DND-41 (cell line): ENCODE measurements at regions not wholly inside any gene's neighbourhood (a gene's known extent, or its start where the extent isn't known, plus 50 kb on each side); places are given as distances from the start of the nearest gene placed in this dataset.

ENCODE experiments used
- ATAC-seq: fragments of 200-7000 bp; cut with Tn5 transposase; 3 replicates; pipeline ENCODE4 v1.9.1; 2021; ENCODE audit warnings: low read depth; ENCODE audit not compliant: insufficient read depth
- DNase-seq: peaks from one replicate; pipeline ENCODE4 v3.0.0-alpha.2; 2020
- H2AFZ ChIP-seq: 2 replicates; pipeline ENCODE4 v1.6.0; 2012; ENCODE audit warnings: low read depth, low read length
- H3K27ac ChIP-seq: 2 replicates; pipeline ENCODE4 v1.5.1; 2012; ENCODE audit warnings: low read length, inconsistent platforms
- H3K27me3 ChIP-seq: fragments of 200-600 bp; sonication (generic); 2 replicates; pipeline ENCODE4 v1.6.0; 2012; ENCODE audit warnings: low read length, mild to moderate bottlenecking, inconsistent platforms; ENCODE audit not compliant: insufficient read depth, poor library complexity
- H3K36me3 ChIP-seq: 2 replicates; pipeline ENCODE4 v1.5.1; 2012; ENCODE audit warnings: low read length, inconsistent platforms; ENCODE audit not compliant: insufficient read depth
- H3K4me1 ChIP-seq: 2 replicates; pipeline ENCODE4 v1.5.1; 2012; ENCODE audit warnings: mild to moderate bottlenecking, low read length; ENCODE audit not compliant: insufficient read depth
- H3K4me2 ChIP-seq: 2 replicates; pipeline ENCODE4 v1.6.0; 2012; ENCODE audit warnings: mild to moderate bottlenecking, moderate library complexity, low read length, inconsistent platforms; ENCODE audit not compliant: insufficient read depth
- H3K4me3 ChIP-seq, 2 experiments: fragments of 200-600 bp in 1 of 2; shearing (Covaris generic) in 1 of 2; 2 replicates each; pipeline ENCODE4 v1.5.1; 2012 to 2016; ENCODE audit warnings: inconsistent platforms in 2 of 2, low read length in 2 of 2, mild to moderate bottlenecking in 2 of 2, low read depth in 1 of 2, moderate library complexity in 1 of 2
- H3K79me2 ChIP-seq: 2 replicates; pipeline ENCODE4 v1.6.0; 2012; ENCODE audit warnings: low read length, inconsistent platforms; ENCODE audit not compliant: insufficient read depth
- H3K9ac ChIP-seq: 2 replicates; pipeline ENCODE4 v1.6.0; 2012; ENCODE audit warnings: low read depth, mild to moderate bottlenecking, inconsistent platforms, low read length, moderate library complexity
- H3K9me3 ChIP-seq: 2 replicates; pipeline ENCODE4 v1.5.1; 2012; ENCODE audit warnings: low read length, moderate library complexity, mild to moderate bottlenecking, inconsistent platforms; ENCODE audit not compliant: insufficient read depth, severe bottlenecking
- H4K20me1 ChIP-seq: 2 replicates; pipeline ENCODE4 v1.6.0; 2012; ENCODE audit warnings: low read length; ENCODE audit not compliant: insufficient read depth
- EZH2 ChIP-seq: IDR thresholded peaks from 3 replicates; pipeline ENCODE4 v1.6.1; 2012; ENCODE audit warnings: borderline replicate concordance, low read depth, mild to moderate bottlenecking, moderate library complexity, low read length, inconsistent platforms; ENCODE audit not compliant: severe bottlenecking
- TF ChIP-seq, protein P1 (sequence below): IDR thresholded peaks from 2 replicates; pipeline ENCODE4 v1.5.1; 2012; ENCODE audit warnings: borderline replicate concordance, low read length, moderate library complexity, mild to moderate bottlenecking; ENCODE audit not compliant: poor library complexity, severe bottlenecking; ENCODE audit errors: extremely low read depth

DNA sequence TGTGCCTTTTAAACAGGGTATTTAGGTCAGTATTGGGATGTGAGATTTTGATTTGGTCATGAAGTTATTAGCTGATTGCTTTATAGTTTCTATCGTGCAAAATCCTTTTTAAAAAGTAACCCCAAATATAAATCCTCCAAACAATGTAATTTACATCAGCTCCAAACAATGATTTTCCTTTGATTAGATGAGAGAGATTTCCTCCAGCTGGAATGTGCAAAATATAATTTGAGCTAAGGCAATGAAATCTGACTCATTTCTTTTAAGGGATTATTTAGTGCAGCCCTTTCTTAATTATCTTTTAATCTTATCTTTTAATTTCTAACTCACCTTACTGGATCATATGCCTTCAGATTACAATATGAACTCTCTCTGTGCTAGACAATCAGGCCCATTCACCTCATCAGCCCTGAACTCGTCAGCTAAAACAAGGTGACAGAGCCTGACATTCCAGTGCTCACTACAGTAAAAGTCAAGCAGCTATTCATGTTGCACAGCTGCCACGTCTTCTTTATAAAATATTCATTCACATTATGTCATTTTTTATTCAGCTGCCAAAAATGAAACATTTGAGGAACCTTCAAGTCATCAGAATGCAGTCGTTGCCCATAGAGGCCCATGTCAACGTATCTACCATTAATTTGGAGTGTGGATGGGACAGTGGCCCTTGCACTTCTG, 440.1 kb downstream of the CBLN4 start:
- no peak for ATAC-seq

GRCh38 chr20:55561259-55561658, 444.1 kb downstream of the CBLN4 start:
- no peaks in the 10 kb centered on the region for H4K20me1 ChIP-seq
- H2AFZ ChIP-seq: no peak overlapping the region
- no peak overlapping the region for H3K4me2 ChIP-seq
- ATAC-seq (no peak), DNase-seq (no peak)
- no peak for TF ChIP-seq EZH2
- TF ChIP-seq, protein P1, sequence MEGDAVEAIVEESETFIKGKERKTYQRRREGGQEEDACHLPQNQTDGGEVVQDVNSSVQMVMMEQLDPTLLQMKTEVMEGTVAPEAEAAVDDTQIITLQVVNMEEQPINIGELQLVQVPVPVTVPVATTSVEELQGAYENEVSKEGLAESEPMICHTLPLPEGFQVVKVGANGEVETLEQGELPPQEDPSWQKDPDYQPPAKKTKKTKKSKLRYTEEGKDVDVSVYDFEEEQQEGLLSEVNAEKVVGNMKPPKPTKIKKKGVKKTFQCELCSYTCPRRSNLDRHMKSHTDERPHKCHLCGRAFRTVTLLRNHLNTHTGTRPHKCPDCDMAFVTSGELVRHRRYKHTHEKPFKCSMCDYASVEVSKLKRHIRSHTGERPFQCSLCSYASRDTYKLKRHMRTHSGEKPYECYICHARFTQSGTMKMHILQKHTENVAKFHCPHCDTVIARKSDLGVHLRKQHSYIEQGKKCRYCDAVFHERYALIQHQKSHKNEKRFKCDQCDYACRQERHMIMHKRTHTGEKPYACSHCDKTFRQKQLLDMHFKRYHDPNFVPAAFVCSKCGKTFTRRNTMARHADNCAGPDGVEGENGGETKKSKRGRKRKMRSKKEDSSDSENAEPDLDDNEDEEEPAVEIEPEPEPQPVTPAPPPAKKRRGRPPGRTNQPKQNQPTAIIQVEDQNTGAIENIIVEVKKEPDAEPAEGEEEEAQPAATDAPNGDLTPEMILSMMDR: no peak
- H3K36me3 ChIP-seq: no peaks in the 10 kb centered on the region
- no peaks in the 10 kb centered on the region for H3K79me2 ChIP-seq
- H3K27ac ChIP-seq: no peak overlapping the region
- H3K9me3 ChIP-seq: no peaks in the 10 kb centered on the region
- H3K9ac ChIP-seq: no peak overlapping the region
- no peaks in the 10 kb centered on the region for H3K4me1 ChIP-seq
- H3K4me3 ChIP-seq: no peak overlapping the region
- no peaks in the 10 kb centered on the region for H3K27me3 ChIP-seq

More for the DNA sequence above, 440.1 kb downstream of the CBLN4 start:
- Histone ChIP-seq H3K27ac (no peak overlapping the region), H3K36me3 (no peaks in the 10 kb centered on the region), H3K9ac (no peak overlapping the region), H2AFZ (no peak overlapping the region), H3K79me2 (no peaks in the 10 kb centered on the region), H3K4me1 (no peaks in the 10 kb centered on the region), H3K4me3 (no peak overlapping the region), H4K20me1 (no peaks in the 10 kb centered on the region), H3K27me3 (no peaks in the 10 kb centered on the region), H3K4me2 (no peak overlapping the region), H3K9me3 (no peaks in the 10 kb centered on the region)
- no peak for DNase-seq
- TF ChIP-seq, protein P1: no peak
- no peak for TF ChIP-seq EZH2

DNA sequence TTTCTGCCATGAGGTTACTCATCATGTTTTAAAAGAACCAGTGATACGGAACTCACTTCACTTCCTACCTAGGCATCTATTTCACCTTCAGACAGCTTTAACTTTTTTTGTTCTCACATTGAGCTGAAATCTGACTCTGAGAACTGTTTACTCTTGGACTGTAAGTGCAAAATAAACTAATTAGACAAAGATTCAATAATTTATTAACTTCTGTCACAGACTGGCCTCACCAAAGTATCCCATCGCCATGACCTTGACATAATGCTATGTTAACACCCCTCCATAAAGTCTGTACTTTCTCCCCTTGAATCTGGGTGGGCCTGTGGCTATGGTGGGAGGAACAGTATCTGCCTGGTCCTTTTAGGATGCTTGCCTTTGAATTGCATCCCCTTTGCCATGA, 448.1 kb downstream of the CBLN4 start:
- no peaks in the 10 kb centered on the region for H4K20me1 ChIP-seq
- no peak for TF ChIP-seq EZH2
- TF ChIP-seq, protein P1: no peak
- no peak overlapping the region for H3K4me2 ChIP-seq
- H3K27ac ChIP-seq: no peak overlapping the region
- no peaks in the 10 kb centered on the region for H3K4me1 ChIP-seq
- no peaks in the 10 kb centered on the region for H3K79me2 ChIP-seq
- no peak for ATAC-seq
- no peaks in the 10 kb centered on the region for H3K36me3 ChIP-seq
- H3K4me3 ChIP-seq: no peak overlapping the region
- no peak overlapping the region for H3K9ac ChIP-seq
- no peaks in the 10 kb centered on the region for H3K9me3 ChIP-seq
- no peak overlapping the region for H2AFZ ChIP-seq
- no peak for DNase-seq
- H3K27me3 ChIP-seq: no peaks in the 10 kb centered on the region

GRCh38 chr20:55555075-55555650, 450.2 kb downstream of the CBLN4 start:
- Histone ChIP-seq H3K4me1 (no peaks in the 10 kb centered on the region), H2AFZ (no peak overlapping the region), H3K27ac (no peak overlapping the region), H3K9ac (no peak overlapping the region), H3K4me3 (no peak overlapping the region), H3K4me2 (no peak overlapping the region), H3K9me3 (no peaks in the 10 kb centered on the region), H3K79me2 (no peaks in the 10 kb centered on the region), H4K20me1 (no peaks in the 10 kb centered on the region), H3K27me3 (no peaks in the 10 kb centered on the region), H3K36me3 (no peaks in the 10 kb centered on the region)
- TF ChIP-seq, protein P1: no peak
- TF ChIP-seq EZH2: no peak
- no peak for ATAC-seq
- DNase-seq: no peak
